Osteoblast (primary cell): ENCODE measurements at regions not wholly inside any gene's neighbourhood (a gene's known extent, or its start where the extent isn't known, plus 50 kb on each side); places are given as distances from the start of the nearest gene placed in this dataset.
A peak's percentile ranks its signal among the peaks of the same experiment; 100 is the strongest.

ENCODE experiments used
- DNase-seq: peaks from one replicate; pipeline ENCODE4 v3.0.0; 2011; ENCODE audit warnings: low spot score, mixed read lengths; ENCODE audit not compliant: insufficient read length; ENCODE audit errors: missing footprints
- H2AFZ ChIP-seq: 2 replicates; pipeline ENCODE4 v1.6.0; 2011; ENCODE audit warnings: mild to moderate bottlenecking, low read length
- H3K27ac ChIP-seq: 2 replicates; pipeline ENCODE4 v1.5.1; 2011; ENCODE audit warnings: mild to moderate bottlenecking, low read depth, low read length, moderate library complexity
- H3K27me3 ChIP-seq: 2 replicates; pipeline ENCODE4 v1.6.0; 2012; ENCODE audit warnings: mild to moderate bottlenecking, control low read depth, inconsistent platforms, low read length, moderate library complexity; ENCODE audit not compliant: insufficient read depth
- H3K36me3 ChIP-seq: 2 replicates; pipeline ENCODE4 v1.5.1; 2011; ENCODE audit warnings: mild to moderate bottlenecking, low read length, control low read depth, moderate library complexity; ENCODE audit not compliant: insufficient read depth
- H3K4me1 ChIP-seq: 2 replicates; pipeline ENCODE4 v1.5.1; 2011; ENCODE audit warnings: mild to moderate bottlenecking, low read length, control low read depth, moderate library complexity; ENCODE audit not compliant: insufficient read depth
- H3K4me2 ChIP-seq: 2 replicates; pipeline ENCODE4 v1.6.0; 2011; ENCODE audit warnings: mild to moderate bottlenecking, low read length; ENCODE audit not compliant: insufficient read depth
- H3K4me3 ChIP-seq: fragments of 200-600 bp; sonication (generic); 3 replicates; pipeline ENCODE4 v1.5.1; 2012; ENCODE audit warnings: mild to moderate bottlenecking, low read length, inconsistent platforms; ENCODE audit not compliant: insufficient read depth
- H3K79me2 ChIP-seq: 2 replicates; pipeline ENCODE4 v1.6.0; 2012; ENCODE audit warnings: mild to moderate bottlenecking, low read length, control low read depth, inconsistent platforms; ENCODE audit not compliant: insufficient read depth
- H3K9me3 ChIP-seq: 2 replicates; pipeline ENCODE4 v1.5.1; 2011; ENCODE audit warnings: low read depth, low read length, control low read depth
- H4K20me1 ChIP-seq: 2 replicates; pipeline ENCODE4 v1.6.0; 2012; ENCODE audit warnings: mild to moderate bottlenecking, low read length, control low read depth; ENCODE audit not compliant: insufficient read depth
- TF ChIP-seq, protein P1 (sequence below): IDR thresholded peaks from 2 replicates; pipeline ENCODE4 v1.5.1; 2011; ENCODE audit warnings: mild to moderate bottlenecking, low read depth, low read length, moderate library complexity; ENCODE audit errors: extremely low read depth

- H3K36me3 ChIP-seq: no peaks in the 10 kb centered on the region
- no peaks in the 10 kb centered on the region for H3K79me2 ChIP-seq
- no peak overlapping the region for H3K4me2 ChIP-seq
- no peaks in the 10 kb centered on the region for H3K27me3 ChIP-seq
- no peak overlapping the region for H3K27ac ChIP-seq
- H4K20me1 ChIP-seq: no peaks in the 10 kb centered on the region
- no peak overlapping the region for H3K4me3 ChIP-seq
- DNase-seq: no peak
- no peak overlapping the region for H2AFZ ChIP-seq
- TF ChIP-seq, protein P1, sequence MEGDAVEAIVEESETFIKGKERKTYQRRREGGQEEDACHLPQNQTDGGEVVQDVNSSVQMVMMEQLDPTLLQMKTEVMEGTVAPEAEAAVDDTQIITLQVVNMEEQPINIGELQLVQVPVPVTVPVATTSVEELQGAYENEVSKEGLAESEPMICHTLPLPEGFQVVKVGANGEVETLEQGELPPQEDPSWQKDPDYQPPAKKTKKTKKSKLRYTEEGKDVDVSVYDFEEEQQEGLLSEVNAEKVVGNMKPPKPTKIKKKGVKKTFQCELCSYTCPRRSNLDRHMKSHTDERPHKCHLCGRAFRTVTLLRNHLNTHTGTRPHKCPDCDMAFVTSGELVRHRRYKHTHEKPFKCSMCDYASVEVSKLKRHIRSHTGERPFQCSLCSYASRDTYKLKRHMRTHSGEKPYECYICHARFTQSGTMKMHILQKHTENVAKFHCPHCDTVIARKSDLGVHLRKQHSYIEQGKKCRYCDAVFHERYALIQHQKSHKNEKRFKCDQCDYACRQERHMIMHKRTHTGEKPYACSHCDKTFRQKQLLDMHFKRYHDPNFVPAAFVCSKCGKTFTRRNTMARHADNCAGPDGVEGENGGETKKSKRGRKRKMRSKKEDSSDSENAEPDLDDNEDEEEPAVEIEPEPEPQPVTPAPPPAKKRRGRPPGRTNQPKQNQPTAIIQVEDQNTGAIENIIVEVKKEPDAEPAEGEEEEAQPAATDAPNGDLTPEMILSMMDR: no peak
- no peaks in the 10 kb centered on the region for H3K9me3 ChIP-seq
- H3K4me1 ChIP-seq: peaks cover 26% of the 10 kb centered on the region
Observed at GRCh38 chr10:3898821-3899220, 113.8 kb upstream of the KLF6 start.

GRCh38 chr10:3897156-3897555 lies 112.1 kb upstream of the KLF6 start:
- Histone ChIP-seq H2AFZ (no peak overlapping the region), H3K27me3 (no peaks in the 10 kb centered on the region), H3K79me2 (no peaks in the 10 kb centered on the region), H3K4me2 (peak overlapping the region; percentile 60), H3K27ac (peak overlapping the region; percentile 83), H3K4me1 (peaks cover 24% of the 10 kb centered on the region), H3K9me3 (no peaks in the 10 kb centered on the region), H3K36me3 (no peaks in the 10 kb centered on the region), H3K4me3 (no peak overlapping the region), H4K20me1 (no peaks in the 10 kb centered on the region)
- TF ChIP-seq, protein P1: no peak
- DNase-seq: peak; percentile 69

DNA sequence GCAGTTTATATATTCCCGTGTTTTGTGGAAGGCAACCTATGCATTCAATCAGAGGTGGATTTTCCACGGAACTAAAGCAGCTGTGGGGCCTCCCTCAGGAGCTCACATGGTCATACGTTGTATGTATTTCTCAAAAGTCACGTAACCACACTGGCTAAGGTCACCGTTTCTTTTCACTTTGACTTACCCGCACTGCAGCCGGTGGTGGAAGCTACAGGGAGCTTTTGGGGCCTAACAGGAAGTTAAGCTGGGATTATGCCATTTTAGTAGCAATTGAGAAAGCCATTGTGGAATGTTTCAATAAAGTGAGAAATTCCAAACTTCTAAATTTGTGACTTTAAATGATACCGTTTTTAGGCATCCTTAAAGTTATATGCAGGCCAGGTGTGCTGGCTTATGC lies 111.2 kb upstream of the KLF6 start:
- Histone ChIP-seq H3K36me3 (no peaks in the 10 kb centered on the region), H3K4me3 (no peak overlapping the region), H3K9me3 (no peaks in the 10 kb centered on the region), H3K79me2 (no peaks in the 10 kb centered on the region), H4K20me1 (no peaks in the 10 kb centered on the region), H3K27ac (peak overlapping the region; percentile 83), H3K27me3 (no peaks in the 10 kb centered on the region), H3K4me1 (peaks cover 23% of the 10 kb centered on the region), H2AFZ (no peak overlapping the region), H3K4me2 (no peak overlapping the region)
- TF ChIP-seq, protein P1: no peak
- no peak for DNase-seq

DNA sequence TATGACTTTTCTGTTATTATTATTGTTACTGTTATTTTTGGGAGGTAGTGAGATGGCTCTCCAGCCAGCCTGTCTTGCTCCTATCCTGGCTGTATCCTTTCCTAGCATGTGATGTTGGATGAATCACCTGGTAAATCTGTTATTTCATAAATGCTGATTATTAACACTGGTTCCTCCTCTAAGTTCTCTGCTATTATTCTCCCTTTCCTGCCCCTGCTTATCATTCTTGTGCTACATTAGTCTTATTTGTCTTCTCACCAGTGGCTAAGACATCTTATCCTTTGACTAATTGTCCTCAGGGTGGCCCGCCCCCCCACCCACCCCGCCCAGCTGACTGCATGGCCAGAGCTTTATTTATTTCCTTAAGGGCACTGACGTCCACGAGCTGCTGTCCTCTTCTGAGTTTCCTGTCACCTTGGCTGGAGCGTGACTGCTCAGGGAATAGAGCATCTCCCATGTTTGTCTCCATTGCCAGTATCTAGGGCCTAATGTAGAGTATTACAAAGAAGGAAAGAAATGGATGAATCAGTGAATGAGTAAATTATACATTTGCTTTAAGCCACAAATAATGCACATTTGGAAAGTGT lies 110.1 kb upstream of the KLF6 start:
- Histone ChIP-seq H3K27ac (peak overlapping the region; percentile 83), H2AFZ (no peak overlapping the region), H3K4me1 (peaks cover 27% of the 10 kb centered on the region), H3K4me2 (no peak overlapping the region), H4K20me1 (no peaks in the 10 kb centered on the region), H3K36me3 (no peaks in the 10 kb centered on the region), H3K79me2 (no peaks in the 10 kb centered on the region), H3K27me3 (no peaks in the 10 kb centered on the region), H3K4me3 (no peak overlapping the region), H3K9me3 (no peaks in the 10 kb centered on the region)
- no peak for DNase-seq
- TF ChIP-seq, protein P1: no peak
